ENCODE measurements at regions not wholly inside any gene's neighbourhood (a gene's known extent, or its start where the extent isn't known, plus 50 kb on each side); places are given as distances from the start of the nearest gene placed in this dataset.
"Not testable (repeated sequence)": the region's sequence is repeated elsewhere in the genome, so short reads cannot be mapped to it uniquely, and the experiment has no call there.

- Histone ChIP-seq H3K4me1 (ENCODE audit: insufficient read depth, insufficient read length) (no peaks in the 10 kb centered on the region), H3K27me3 (ENCODE audit: insufficient read depth, insufficient read length) (no peaks in the 10 kb centered on the region), H3K9ac (ENCODE audit: insufficient read length, low read depth) (no peak overlapping the region), H3K4me3 (ENCODE audit: insufficient read length, low read depth) (no peak overlapping the region), H3K36me3 (ENCODE audit: insufficient read depth, insufficient read length, low read length) (no peaks in the 10 kb centered on the region), H3K9me3 (ENCODE audit: insufficient read depth, low read length) (no peaks in the 10 kb centered on the region)
- peak; percentile 46 for DNase-seq (ENCODE audit: low read depth, low spot score)
- TF ChIP-seq SUZ12 (IDR thresholded peaks at IDR 0.05; ENCODE audit: extremely low read depth, insufficient read depth, insufficient read length), result no peak
- TF ChIP-seq YY1 (IDR thresholded peaks at IDR 0.05; ENCODE audit: insufficient read depth, insufficient read length), result no peak
- no peak for TF ChIP-seq ZNF274 (IDR thresholded peaks at IDR 0.05; ENCODE audit: low read depth, low read length)
Observed at GRCh38 chr6:101083533-101084175, 202.5 kb upstream of the ASCC3 start.

GRCh38 chr6:101085327-101085726, 204.2 kb upstream of the ASCC3 start:
- TF ChIP-seq YY1 (IDR thresholded peaks at IDR 0.05; ENCODE audit: insufficient read depth, insufficient read length) (no peak), SUZ12 (IDR thresholded peaks at IDR 0.05; ENCODE audit: extremely low read depth, insufficient read depth, insufficient read length) (no peak), ZNF274 (IDR thresholded peaks at IDR 0.05; ENCODE audit: low read depth, low read length) (no peak)
- peak; percentile 13 for DNase-seq (ENCODE audit: low read depth, low spot score)
- Histone ChIP-seq H3K36me3 (ENCODE audit: insufficient read depth, insufficient read length, low read length) (no peaks in the 10 kb centered on the region), H3K27me3 (ENCODE audit: insufficient read depth, insufficient read length) (no peaks in the 10 kb centered on the region), H3K4me1 (ENCODE audit: insufficient read depth, insufficient read length) (no peaks in the 10 kb centered on the region), H3K9me3 (ENCODE audit: insufficient read depth, low read length) (no peaks in the 10 kb centered on the region), H3K9ac (ENCODE audit: insufficient read length, low read depth) (no peak overlapping the region), H3K4me3 (ENCODE audit: insufficient read length, low read depth) (no peak overlapping the region)

DNA sequence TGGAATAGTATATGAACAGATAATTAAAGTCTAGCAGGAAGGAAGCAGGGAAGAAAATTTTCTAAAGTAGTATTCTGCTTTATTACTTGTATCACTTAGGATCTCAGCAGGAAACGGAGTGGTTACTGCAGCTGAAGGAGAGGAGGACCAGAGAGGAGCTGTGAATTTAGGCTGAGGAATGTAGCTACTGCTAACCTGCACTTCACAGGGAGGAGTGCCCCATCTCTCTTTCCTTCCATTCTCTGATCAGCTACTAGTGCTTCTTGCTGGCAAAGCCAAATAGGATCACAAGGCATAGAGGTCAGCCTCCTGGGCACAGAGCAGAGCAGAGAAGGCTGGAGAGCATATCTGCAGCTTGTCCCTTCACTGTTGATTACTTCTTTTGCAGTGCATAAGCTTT, 205.3 kb upstream of the ASCC3 start:
- Histone ChIP-seq H3K9me3 (ENCODE audit: insufficient read depth, low read length) (peaks cover 2% of the 10 kb centered on the region), H3K9ac (ENCODE audit: insufficient read length, low read depth) (no peak overlapping the region), H3K36me3 (ENCODE audit: insufficient read depth, insufficient read length, low read length) (no peaks in the 10 kb centered on the region), H3K4me3 (ENCODE audit: insufficient read length, low read depth) (no peak overlapping the region), H3K4me1 (ENCODE audit: insufficient read depth, insufficient read length) (no peaks in the 10 kb centered on the region), H3K27me3 (ENCODE audit: insufficient read depth, insufficient read length) (no peaks in the 10 kb centered on the region)
- TF ChIP-seq ZNF274 (IDR thresholded peaks at IDR 0.05; ENCODE audit: low read depth, low read length) (no peak), SUZ12 (IDR thresholded peaks at IDR 0.05; ENCODE audit: extremely low read depth, insufficient read depth, insufficient read length) (no peak), YY1 (IDR thresholded peaks at IDR 0.05; ENCODE audit: insufficient read depth, insufficient read length) (no peak)
- DNase-seq (ENCODE audit: low read depth, low spot score), result peak; percentile 30

DNA sequence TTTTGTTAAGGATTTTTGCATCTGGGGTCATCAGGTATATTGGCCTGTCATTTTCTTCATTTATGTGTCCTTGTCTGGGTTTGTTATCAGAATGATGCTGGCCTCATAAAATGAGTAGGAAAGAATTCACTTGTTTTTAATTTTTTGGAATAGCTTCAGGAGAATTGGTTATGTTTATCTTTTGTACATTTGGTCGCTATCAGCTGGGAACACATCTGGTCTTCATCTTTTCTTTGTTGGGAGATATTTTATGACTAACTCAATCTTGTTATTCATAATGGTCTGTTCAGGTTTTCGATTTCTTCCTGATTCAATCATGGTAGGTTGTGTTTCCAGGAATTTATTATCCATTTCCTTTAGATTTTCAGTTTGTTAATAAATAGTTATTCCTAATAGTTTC, 207.5 kb upstream of the ASCC3 start:
- no peak for DNase-seq (ENCODE audit: low read depth, low spot score)
- Histone ChIP-seq H3K36me3 (ENCODE audit: insufficient read depth, insufficient read length, low read length) (no peaks in the 10 kb centered on the region), H3K9me3 (ENCODE audit: insufficient read depth, low read length) (peaks cover 4% of the 10 kb centered on the region), H3K4me3 (ENCODE audit: insufficient read length, low read depth) (no peak overlapping the region), H3K4me1 (ENCODE audit: insufficient read depth, insufficient read length) (no peaks in the 10 kb centered on the region), H3K9ac (ENCODE audit: insufficient read length, low read depth) (no peak overlapping the region), H3K27me3 (ENCODE audit: insufficient read depth, insufficient read length) (no peaks in the 10 kb centered on the region)
- TF ChIP-seq SUZ12 (IDR thresholded peaks at IDR 0.05; ENCODE audit: extremely low read depth, insufficient read depth, insufficient read length) (no peak), YY1 (IDR thresholded peaks at IDR 0.05; ENCODE audit: insufficient read depth, insufficient read length) (no peak), ZNF274 (IDR thresholded peaks at IDR 0.05; ENCODE audit: low read depth, low read length) (no peak)

DNA sequence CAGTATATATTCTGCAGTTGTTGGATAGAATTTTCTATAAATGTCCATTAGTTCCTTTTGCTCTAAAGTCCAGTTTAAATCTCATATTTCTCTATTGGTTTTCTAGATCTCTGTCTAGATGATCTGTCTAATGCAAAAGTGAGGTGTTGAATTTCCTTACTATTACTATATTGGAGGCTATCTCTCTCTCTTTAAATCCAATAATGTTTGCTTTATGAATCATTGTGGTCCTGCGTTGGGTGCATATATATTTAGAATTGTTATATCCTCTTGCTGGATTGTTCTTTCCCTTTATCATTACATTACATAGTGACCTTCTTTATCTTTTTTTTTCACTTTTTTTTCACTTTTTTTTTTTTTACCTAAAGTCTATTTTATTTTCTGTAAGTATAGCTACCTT, 208.5 kb upstream of the ASCC3 start:
- Histone ChIP-seq H3K27me3 (ENCODE audit: insufficient read depth, insufficient read length) (no peaks in the 10 kb centered on the region), H3K36me3 (ENCODE audit: insufficient read depth, insufficient read length, low read length) (no peaks in the 10 kb centered on the region), H3K4me1 (ENCODE audit: insufficient read depth, insufficient read length) (no peaks in the 10 kb centered on the region), H3K9ac (ENCODE audit: insufficient read length, low read depth) (no peak overlapping the region), H3K9me3 (ENCODE audit: insufficient read depth, low read length) (peaks cover 4% of the 10 kb centered on the region), H3K4me3 (ENCODE audit: insufficient read length, low read depth) (no peak overlapping the region)
- no peak for DNase-seq (ENCODE audit: low read depth, low spot score)
- TF ChIP-seq SUZ12 (IDR thresholded peaks at IDR 0.05; ENCODE audit: extremely low read depth, insufficient read depth, insufficient read length) (no peak), ZNF274 (IDR thresholded peaks at IDR 0.05; ENCODE audit: low read depth, low read length) (no peak), YY1 (IDR thresholded peaks at IDR 0.05; ENCODE audit: insufficient read depth, insufficient read length) (no peak)

GRCh38 chr6:101090281-101090680, 209.2 kb upstream of the ASCC3 start:
- Histone ChIP-seq H3K4me3 (ENCODE audit: insufficient read length, low read depth) (no peak overlapping the region), H3K36me3 (ENCODE audit: insufficient read depth, insufficient read length, low read length) (no peaks in the 10 kb centered on the region), H3K9ac (ENCODE audit: insufficient read length, low read depth) (no peak overlapping the region), H3K27me3 (ENCODE audit: insufficient read depth, insufficient read length) (no peaks in the 10 kb centered on the region), H3K4me1 (ENCODE audit: insufficient read depth, insufficient read length) (no peaks in the 10 kb centered on the region), H3K9me3 (ENCODE audit: insufficient read depth, low read length) (peaks cover 4% of the 10 kb centered on the region)
- no peak for TF ChIP-seq SUZ12 (IDR thresholded peaks at IDR 0.05; ENCODE audit: extremely low read depth, insufficient read depth, insufficient read length)
- TF ChIP-seq ZNF274 (IDR thresholded peaks at IDR 0.05; ENCODE audit: low read depth, low read length), result no peak
- TF ChIP-seq YY1 (IDR thresholded peaks at IDR 0.05; ENCODE audit: insufficient read depth, insufficient read length), result no peak
- DNase-seq (ENCODE audit: low read depth, low spot score), result no peak

DNA sequence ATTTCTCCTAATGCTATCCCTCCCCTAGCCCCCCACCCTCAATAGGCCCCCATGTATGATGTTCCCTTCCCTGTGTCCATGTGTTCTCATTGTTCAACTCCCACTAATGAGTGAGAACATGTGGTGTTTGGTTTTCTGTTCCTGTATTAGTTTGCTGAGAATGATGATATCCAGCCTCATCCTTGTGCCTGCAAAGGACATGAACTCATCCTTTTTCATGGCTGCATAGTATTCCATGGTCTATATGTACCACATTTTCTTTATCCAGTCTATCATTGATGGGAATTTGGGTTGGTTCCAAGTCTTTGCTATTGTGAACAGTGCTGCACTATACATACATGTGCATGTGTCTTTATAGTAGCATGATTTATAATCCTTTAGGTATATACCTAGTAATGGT, 217.5 kb upstream of the ASCC3 start:
- not testable (repeated sequence) for H3K36me3 ChIP-seq (ENCODE audit: insufficient read depth, insufficient read length, low read length); DNase-seq (ENCODE audit: low read depth, low spot score); H3K27me3 ChIP-seq (ENCODE audit: insufficient read depth, insufficient read length); H3K4me3 ChIP-seq (ENCODE audit: insufficient read length, low read depth); H3K9ac ChIP-seq (ENCODE audit: insufficient read length, low read depth); H3K9me3 ChIP-seq (ENCODE audit: insufficient read depth, low read length); H3K4me1 ChIP-seq (ENCODE audit: insufficient read depth, insufficient read length)

Measured in NT2/D1 (cell line).